GM12864 (cell line): ENCODE measurements at regions not wholly inside any gene's neighbourhood (a gene's known extent, or its start where the extent isn't known, plus 50 kb on each side); places are given as distances from the start of the nearest gene placed in this dataset.

Experiments used
- DNase-seq: peaks from one replicate; pipeline ENCODE4 v3.0.0-alpha.2; 2011; ENCODE audit warnings: low read depth
- H3K4me3 ChIP-seq: 2 replicates; pipeline ENCODE4 v1.5.1; 2011; ENCODE audit warnings: mild to moderate bottlenecking, low read depth, low read length, control low read depth
- TF ChIP-seq, protein P1 (sequence below): IDR thresholded peaks from 2 replicates; pipeline ENCODE4 v1.5.1; 2011; ENCODE audit warnings: low read depth, mild to moderate bottlenecking, moderate library complexity, low read length, control low read depth, inconsistent platforms; ENCODE audit errors: missing control alignments

DNA sequence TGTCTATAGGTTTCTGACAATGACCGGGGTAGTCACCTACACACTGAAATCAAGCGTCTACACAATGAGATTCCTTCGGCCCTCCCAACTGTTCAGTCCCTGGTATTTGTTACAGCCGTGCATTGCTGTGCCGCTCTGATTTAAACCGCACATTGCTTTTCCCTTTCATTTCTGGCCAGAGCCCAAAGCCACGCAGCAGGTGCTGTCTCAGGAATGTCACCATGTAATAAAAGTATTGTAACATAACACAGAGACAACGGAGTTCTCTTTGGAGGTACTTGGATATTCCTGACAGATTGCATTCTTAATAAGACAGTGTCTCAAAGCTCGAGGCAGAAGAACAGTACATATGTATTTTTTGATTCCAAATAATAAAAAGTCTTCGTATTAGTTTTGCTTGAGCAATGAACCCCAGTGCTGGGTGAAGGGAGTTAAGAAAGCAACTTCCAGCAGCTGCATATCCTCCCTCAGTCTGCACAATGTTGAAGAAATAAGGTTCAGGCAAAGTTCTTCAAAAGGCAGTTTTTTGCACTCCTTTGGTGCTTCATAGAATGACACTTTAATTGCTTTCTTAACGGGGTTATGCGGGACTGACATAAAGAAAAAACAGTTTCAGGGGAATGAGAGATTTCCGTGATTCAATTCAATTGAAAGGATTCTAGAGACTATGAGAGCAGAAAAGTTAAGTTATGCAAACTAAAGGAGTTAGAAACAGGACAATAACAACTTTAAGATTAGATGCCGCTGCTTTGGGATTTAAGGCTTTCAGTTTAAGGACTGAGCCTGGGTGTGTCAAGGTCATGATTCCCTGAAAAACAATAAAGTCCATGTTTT is 288.7 kb upstream of the FLRT2 start:
- DNase-seq: no peak

DNA sequence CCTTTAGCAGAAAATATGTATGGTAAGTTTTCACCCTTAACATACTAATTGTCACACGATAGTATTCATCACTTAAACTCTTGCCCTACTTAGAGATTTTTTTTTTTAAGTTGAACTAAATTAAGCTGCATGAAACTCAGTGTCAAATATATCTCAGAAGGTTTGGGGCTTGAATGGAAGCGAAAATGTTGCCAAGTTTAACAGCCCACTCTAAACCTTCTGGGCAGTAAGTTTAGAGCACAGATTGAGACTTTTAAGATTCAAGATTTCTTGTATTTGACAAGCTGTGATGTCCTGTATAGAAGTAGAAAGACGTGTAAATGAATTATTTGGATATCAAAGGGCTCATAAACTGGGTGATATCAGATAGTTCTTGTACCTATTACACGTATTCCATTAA is 287.3 kb upstream of the FLRT2 start:
- H3K4me3 ChIP-seq: no peak overlapping the region
- DNase-seq: no peak
- TF ChIP-seq, protein P1, sequence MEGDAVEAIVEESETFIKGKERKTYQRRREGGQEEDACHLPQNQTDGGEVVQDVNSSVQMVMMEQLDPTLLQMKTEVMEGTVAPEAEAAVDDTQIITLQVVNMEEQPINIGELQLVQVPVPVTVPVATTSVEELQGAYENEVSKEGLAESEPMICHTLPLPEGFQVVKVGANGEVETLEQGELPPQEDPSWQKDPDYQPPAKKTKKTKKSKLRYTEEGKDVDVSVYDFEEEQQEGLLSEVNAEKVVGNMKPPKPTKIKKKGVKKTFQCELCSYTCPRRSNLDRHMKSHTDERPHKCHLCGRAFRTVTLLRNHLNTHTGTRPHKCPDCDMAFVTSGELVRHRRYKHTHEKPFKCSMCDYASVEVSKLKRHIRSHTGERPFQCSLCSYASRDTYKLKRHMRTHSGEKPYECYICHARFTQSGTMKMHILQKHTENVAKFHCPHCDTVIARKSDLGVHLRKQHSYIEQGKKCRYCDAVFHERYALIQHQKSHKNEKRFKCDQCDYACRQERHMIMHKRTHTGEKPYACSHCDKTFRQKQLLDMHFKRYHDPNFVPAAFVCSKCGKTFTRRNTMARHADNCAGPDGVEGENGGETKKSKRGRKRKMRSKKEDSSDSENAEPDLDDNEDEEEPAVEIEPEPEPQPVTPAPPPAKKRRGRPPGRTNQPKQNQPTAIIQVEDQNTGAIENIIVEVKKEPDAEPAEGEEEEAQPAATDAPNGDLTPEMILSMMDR: no peak

More for the DNA sequence above, 288.7 kb upstream of the FLRT2 start:
- H3K4me3 ChIP-seq: no peak overlapping the region
- TF ChIP-seq, protein P1: no peak

DNA sequence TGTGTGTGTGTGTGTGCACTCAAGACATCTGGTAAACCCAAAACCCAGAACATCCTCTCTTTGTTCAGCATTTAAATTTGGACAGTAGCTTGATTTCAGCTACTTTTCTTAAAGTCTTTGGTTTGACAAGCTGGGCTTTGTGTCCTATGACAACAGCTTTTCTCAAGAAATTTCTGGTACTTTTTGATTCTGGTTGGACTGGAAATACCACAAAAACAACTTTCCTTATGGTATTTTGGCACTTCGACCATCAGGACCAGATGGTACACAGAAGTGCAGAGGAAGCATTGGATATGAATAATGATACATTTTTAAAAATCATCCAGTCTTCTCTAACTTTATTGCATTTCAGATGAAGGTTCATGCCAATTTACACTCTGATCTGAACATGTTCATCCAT is 286.6 kb upstream of the FLRT2 start:
- TF ChIP-seq, protein P1: no peak
- H3K4me3 ChIP-seq: no peak overlapping the region
- DNase-seq: no peak

DNA sequence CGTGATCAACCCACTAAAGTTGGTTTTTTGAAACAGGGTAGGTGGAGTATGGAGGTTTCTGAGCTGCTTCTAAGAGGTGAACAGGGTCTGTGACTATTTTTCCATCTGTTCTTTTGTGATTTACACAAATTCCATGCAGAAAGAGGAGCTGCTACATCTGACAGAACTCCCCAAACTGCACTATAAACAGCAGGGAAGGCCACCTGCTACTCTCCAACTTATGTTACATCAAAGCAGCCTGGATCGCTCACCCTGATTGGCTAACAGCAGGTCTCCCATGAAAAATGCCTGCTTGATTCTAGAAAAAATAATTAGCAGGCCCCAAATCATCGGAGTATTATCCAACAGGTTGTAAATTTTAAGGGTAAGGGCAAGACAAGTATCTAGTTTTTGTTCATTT is 282.9 kb upstream of the FLRT2 start:
- no peak overlapping the region for H3K4me3 ChIP-seq
- DNase-seq: no peak
- TF ChIP-seq, protein P1: no peak

DNA sequence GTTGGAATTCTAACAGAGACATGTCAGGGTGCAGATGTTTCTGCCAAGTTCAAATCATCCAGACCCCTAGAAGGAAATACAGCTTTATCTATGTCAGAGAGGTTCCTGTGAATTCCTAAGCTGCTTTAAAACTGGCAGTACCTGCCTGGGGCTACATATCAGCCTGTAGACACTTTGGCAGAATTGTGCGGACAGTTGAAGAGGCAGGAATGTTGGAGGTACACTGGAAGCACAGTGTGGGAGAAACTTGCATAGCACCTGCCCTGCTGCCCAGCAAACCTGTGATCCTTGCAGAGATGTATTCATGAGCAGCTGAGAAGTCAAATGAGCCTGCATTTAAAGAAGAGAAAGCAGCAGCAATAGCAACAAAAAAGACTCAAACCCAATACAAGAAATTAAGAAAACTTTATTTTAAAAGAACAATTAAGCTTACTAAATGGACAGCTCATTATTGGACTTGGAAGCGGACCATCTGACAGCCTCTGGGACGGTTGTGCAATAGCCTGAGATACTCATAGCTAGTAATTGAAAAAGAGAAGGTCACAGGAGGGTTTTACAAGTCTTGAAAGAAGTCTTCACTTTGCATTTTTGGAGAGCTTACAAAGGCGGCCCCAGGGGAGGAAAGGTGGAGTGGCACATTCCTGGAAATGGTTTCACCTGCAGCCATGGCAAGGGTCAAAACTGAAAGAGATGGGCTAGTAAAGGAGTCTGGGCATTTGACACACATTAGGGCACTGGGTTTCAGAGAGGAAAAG is 280.9 kb upstream of the FLRT2 start:
- no peak overlapping the region for H3K4me3 ChIP-seq
- no peak for DNase-seq
- TF ChIP-seq, protein P1: no peak

DNA sequence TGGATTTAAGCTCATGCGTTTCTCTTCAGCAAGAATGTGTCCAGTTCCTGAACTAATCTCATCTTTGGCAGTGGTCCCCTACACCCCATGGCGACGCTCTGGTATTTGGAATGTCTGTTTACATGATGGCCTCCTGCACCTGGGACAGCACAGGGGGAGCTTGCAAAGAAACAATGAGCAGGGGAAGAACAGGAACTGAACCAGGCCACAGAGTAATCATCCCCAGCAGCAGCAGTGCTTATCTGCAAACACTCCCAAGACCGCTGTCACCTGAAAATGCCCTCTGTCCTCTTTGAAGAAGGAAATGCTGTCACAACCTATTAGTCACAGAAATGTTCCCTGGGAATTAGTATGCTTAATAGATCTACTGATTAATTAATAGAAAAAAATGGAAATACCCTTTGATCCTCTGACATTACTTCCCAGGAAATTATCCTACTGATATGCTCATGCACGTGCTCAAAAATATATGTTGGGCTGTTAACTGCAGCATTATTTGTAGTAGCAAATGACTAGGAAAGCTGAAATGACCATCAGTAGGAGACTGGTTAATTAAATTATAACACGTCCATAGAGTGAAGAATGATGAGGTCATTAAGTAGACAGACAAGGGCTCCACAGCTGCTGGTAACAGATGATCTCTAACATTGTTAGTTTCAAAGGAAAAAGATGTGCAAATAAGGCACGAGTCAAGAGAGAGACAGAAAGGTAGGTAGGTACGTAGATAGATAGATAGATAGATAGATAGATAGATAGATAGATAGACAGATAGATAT is 279.3 kb upstream of the FLRT2 start:
- TF ChIP-seq, protein P1: no peak
- no peak overlapping the region for H3K4me3 ChIP-seq
- DNase-seq: no peak
